Kidney (tissue), 13 donors: ENCODE measurements at regions not wholly inside any gene's neighbourhood (a gene's known extent, or its start where the extent isn't known, plus 50 kb on each side); places are given as distances from the start of the nearest gene placed in this dataset.

ENCODE experiments used
- DNase-seq, 5 donors: peaks; one replicate each; pipeline ENCODE4 v3.0.0-alpha.2; 2013 to 2020
- FAIRE-seq: peaks from 2 replicates; lab custom pipeline; 2012; peaks lifted over from hg19 to GRCh38; lab: Jason Lieb, UNC
- H3K27ac ChIP-seq, 2 donors: one replicate each; pipeline ENCODE4 v1.7.0; 2013; ENCODE audit warnings: low read depth in 2 of 2, low read length in 2 of 2, inconsistent platforms in 1 of 2
- H3K27me3 ChIP-seq: one replicate; pipeline ENCODE4 v1.7.1; 2013; ENCODE audit warnings: low read length, inconsistent platforms; ENCODE audit not compliant: control insufficient read depth, insufficient read depth
- H3K36me3 ChIP-seq, 3 donors: one replicate each; pipeline versions ENCODE4 v1.7.0 to v1.7.1; 2013; ENCODE audit warnings: low read length in 3 of 3, control low read depth in 1 of 3, inconsistent platforms in 1 of 3; ENCODE audit not compliant: insufficient read depth in 3 of 3, control insufficient read depth in 2 of 3
- H3K4me1 ChIP-seq, 3 donors: one replicate each; pipeline versions ENCODE4 v1.7.0 to v1.7.1; 2013; ENCODE audit warnings: low read length in 3 of 3, inconsistent platforms in 1 of 3, low read depth in 1 of 3; ENCODE audit not compliant: control insufficient read depth in 2 of 3, insufficient read depth in 2 of 3
- H3K4me3 ChIP-seq, 3 donors: one replicate each; pipeline versions ENCODE4 v1.7.0 to v1.8.1; 2013; ENCODE audit warnings: low read length in 3 of 3, control low read depth in 1 of 3, inconsistent platforms in 1 of 3
- H3K9ac ChIP-seq, 3 donors: one replicate each; pipeline versions ENCODE4 v1.7.0 to v1.7.1; 2013; ENCODE audit warnings: low read length in 3 of 3, control low read depth in 1 of 3, inconsistent platforms in 1 of 3
- H3K9me3 ChIP-seq, 3 donors: one replicate each; pipeline versions ENCODE4 v1.7.0 to v1.7.1; 2013; ENCODE audit warnings: low read length in 3 of 3, control low read depth in 1 of 3, inconsistent platforms in 1 of 3; ENCODE audit not compliant: control insufficient read depth in 2 of 3, insufficient read depth in 1 of 3
- CTCF ChIP-seq: IDR thresholded peaks from 3 replicates; pipeline ENCODE4 v1.5.1; 2012; ENCODE audit warnings: mild to moderate bottlenecking, moderate library complexity, borderline replicate concordance; ENCODE audit not compliant: insufficient read depth; ENCODE audit errors: extremely low read depth
- intact Hi-C: fragments of 100-400 bp; cut with DNase I; formaldehyde crosslinking; loops from one replicate; pipeline ENCODE4 v1.11.1; 2022
- donor health status: control.
- donor health status: control.
- donor health status: control.
- donor health status: control.
- donor health status: control.
- donor health status: DM: yes; HTN: yes; CAD: no.
- donor health status: Normal renal cell carcinoma (clear cell type).

GRCh38 chr3:178036451-178037144, 499.6 kb upstream of the KCNMB2 start:
- H3K36me3 ChIP-seq, result no peaks in the 10 kb centered on the region
- peak; percentile 29 for FAIRE-seq
- intact Hi-C loops, result no loop called here

GRCh38 chr3:178041931-178042330, 494.3 kb upstream of the KCNMB2 start:
- no peaks in the 10 kb centered on the region for H3K27me3 ChIP-seq
- no peaks in the 10 kb centered on the region for H3K4me1 ChIP-seq
- intact Hi-C loops, result no loop called here
- H3K9me3 ChIP-seq, result no peaks in the 10 kb centered on the region
- FAIRE-seq (no peak), DNase-seq (peak in 3 of 5 donors; percentile 31 to 83 (median 69))
- no peak for TF ChIP-seq CTCF
- no peak overlapping the region for H3K4me3 ChIP-seq
- no peaks in the 10 kb centered on the region for H3K36me3 ChIP-seq
- no peak overlapping the region for H3K9ac ChIP-seq
- no peak overlapping the region for H3K27ac ChIP-seq

More at GRCh38 chr3:178036451-178037144, 499.6 kb upstream of the KCNMB2 start:
- Histone ChIP-seq H3K27ac (no peak overlapping the region), H3K27me3 (no peaks in the 10 kb centered on the region), H3K4me3 (no peak overlapping the region), H3K9ac (no peak overlapping the region), H3K4me1 (no peaks in the 10 kb centered on the region), H3K9me3 (no peaks in the 10 kb centered on the region)
- TF ChIP-seq CTCF, result no peak
- no peak for DNase-seq

DNA sequence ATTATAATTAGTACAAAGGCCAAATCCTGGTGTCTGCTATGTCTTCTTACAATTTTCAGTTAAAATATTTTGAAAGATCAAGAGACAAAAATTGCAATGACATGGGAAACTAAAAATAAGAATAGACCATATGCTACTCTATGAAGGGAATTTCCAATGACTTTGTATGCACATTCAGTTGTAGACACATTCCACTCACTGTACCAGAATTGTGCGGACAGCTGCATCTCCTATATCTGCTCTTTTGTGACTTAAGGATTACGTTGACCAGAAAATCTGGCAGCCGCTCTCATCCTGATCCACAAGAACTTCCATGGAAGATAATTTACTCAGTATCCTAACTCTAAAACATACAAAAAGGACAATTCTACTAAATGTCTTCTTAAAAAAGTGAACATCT, 493.9 kb upstream of the KCNMB2 start:
- no peaks in the 10 kb centered on the region for H3K36me3 ChIP-seq
- no peaks in the 10 kb centered on the region for H3K9me3 ChIP-seq
- H3K27me3 ChIP-seq, result no peaks in the 10 kb centered on the region
- no peak overlapping the region for H3K9ac ChIP-seq
- H3K27ac ChIP-seq, result no peak overlapping the region
- intact Hi-C loops, result no loop called here
- no peak for TF ChIP-seq CTCF
- FAIRE-seq (no peak), DNase-seq (peak in 1 of 5 donors; percentile 20)
- H3K4me3 ChIP-seq, result no peak overlapping the region
- H3K4me1 ChIP-seq, result no peaks in the 10 kb centered on the region
